PC-9 (cell line): ENCODE measurements at regions not wholly inside any gene's neighbourhood (a gene's known extent, or its start where the extent isn't known, plus 50 kb on each side); places are given as distances from the start of the nearest gene placed in this dataset.

Experiments
- BruUV-seq: library from RNA; stranded (reverse); fragments of 400-500 nt; replicated peaks from 2 replicates; lab custom pipeline; 2021; lab: Mats Ljungman, UMichigan
- CTCF ChIA-PET: fragments of 300-600 bp; sonication (Branson Sonifier 250); formaldehyde crosslinking; loops from one replicate; lab custom pipeline; 2022; ENCODE audit warnings: antibody characterized with exemption; lab: Charles Lee
- POLR2A ChIA-PET: fragments of 300-600 bp; sonication (Branson Sonifier 250); formaldehyde crosslinking; loops from one replicate; lab custom pipeline; 2022; ENCODE audit warnings: antibody characterized with exemption; ENCODE audit not compliant: unreplicated experiment; lab: Charles Lee
- DNase-seq, 2 experiments: peaks; one replicate each; pipeline versions ENCODE4 v3.0.0 to v3.0.0-alpha.2; 2015 to 2022; ENCODE audit warnings: mixed read lengths in 1 of 2
- H2AFZ ChIP-seq: fragments of 200-600 bp; sonication (generic); 2 replicates; pipeline ENCODE4 v1.8.1; 2017; ENCODE audit warnings: antibody characterized with exemption
- H3F3A ChIP-seq: fragments of 200-600 bp; sonication (generic); 2 replicates; pipeline ENCODE4 v1.8.1; 2017; ENCODE audit warnings: antibody characterized with exemption, mild to moderate bottlenecking, low read depth; ENCODE audit not compliant: insufficient read depth
- H3K27ac ChIP-seq: fragments of 200-600 bp; sonication (generic); 2 replicates; pipeline ENCODE4 v1.6.1; 2016; ENCODE audit warnings: mixed run types
- H3K27me3 ChIP-seq: fragments of 200-600 bp; sonication (generic); 2 replicates; pipeline ENCODE4 v1.6.1; 2016; ENCODE audit warnings: low read depth, mixed run types; ENCODE audit not compliant: insufficient read depth
- H3K36me3 ChIP-seq: fragments of 200-600 bp; sonication (generic); 2 replicates; pipeline ENCODE4 v1.6.1; 2016; ENCODE audit warnings: low read depth, mixed run types
- H3K4me1 ChIP-seq: fragments of 200-600 bp; sonication (generic); replicated peaks from 2 replicates; pipeline ENCODE4 v1.6.1; 2016; ENCODE audit warnings: mixed run types; ENCODE audit not compliant: insufficient read depth
- H3K4me2 ChIP-seq: fragments of 200-600 bp; sonication (generic); 2 replicates; pipeline ENCODE4 v1.6.1; 2017; ENCODE audit warnings: mixed run types
- H3K4me3 ChIP-seq: fragments of 200-600 bp; sonication (generic); 2 replicates; pipeline ENCODE4 v1.6.1; 2016; ENCODE audit warnings: mixed run types
- H3K79me2 ChIP-seq: fragments of 200-600 bp; sonication (generic); 2 replicates; pipeline ENCODE4 v1.6.1; 2017; ENCODE audit warnings: low read depth, mixed run types
- H3K9me2 ChIP-seq: fragments of 200-600 bp; sonication (generic); 2 replicates; pipeline ENCODE4 v1.8.1; 2017; ENCODE audit warnings: mild to moderate bottlenecking; ENCODE audit not compliant: insufficient read depth
- H3K9me3 ChIP-seq: fragments of 200-600 bp; sonication (generic); 2 replicates; pipeline ENCODE4 v1.8.1; 2016; ENCODE audit warnings: low read depth; ENCODE audit not compliant: insufficient read depth
- H4K20me1 ChIP-seq: fragments of 200-600 bp; sonication (generic); 2 replicates; pipeline ENCODE4 v1.8.1; 2017; ENCODE audit not compliant: insufficient read depth
- CTCF ChIP-seq: fragments of 200-600 bp; sonication (generic); conservative IDR thresholded peaks from 2 replicates; pipeline ENCODE4 v1.6.1; 2017; ENCODE audit warnings: mixed run types, antibody characterized with exemption, mild to moderate bottlenecking, moderate library complexity
- EZH2 ChIP-seq: fragments of 200-600 bp; sonication (generic); IDR thresholded peaks from 2 replicates; pipeline ENCODE4 v1.8.0; 2017; ENCODE audit warnings: antibody characterized with exemption, low read depth
- intact Hi-C: fragments of 100-400 bp; cut with micrococcal nuclease; formaldehyde crosslinking; loops from one replicate; pipeline ENCODE4 v1.10.0; 2022; ENCODE audit not compliant: unreplicated experiment

GRCh38 chr12:98420461-98420860 is 94.9 kb upstream of the TMPO start:
- CTCF ChIA-PET = no interaction called here
- no peak overlapping the region for H3K27ac ChIP-seq

GRCh38 chr12:98421316-98421715 is 94.1 kb upstream of the TMPO start:
- Histone ChIP-seq H3K9me3 (no peaks in the 10 kb centered on the region), H3F3A (peaks cover 18% of the 10 kb centered on the region; the same call in 1 of the 2 replicates), H3K9me2 (no peaks in the 10 kb centered on the region), H3K4me3 (no peak overlapping the region), H3K4me1 (peaks cover 26% of the 10 kb centered on the region), H3K79me2 (no peaks in the 10 kb centered on the region), H3K27me3 (no peaks in the 10 kb centered on the region), H3K36me3 (no peaks in the 10 kb centered on the region), H3K4me2 (no peak overlapping the region), H2AFZ (no peak overlapping the region), H4K20me1 (no peaks in the 10 kb centered on the region), H3K27ac (no peak overlapping the region)
- no peak for DNase-seq
- CTCF ChIA-PET = no interaction called here
- no peak for TF ChIP-seq CTCF
- TF ChIP-seq EZH2 = no peak
- no TSS peak for BruUV-seq
- POLR2A ChIA-PET = no interaction called here
- intact Hi-C loops = no loop called here

More at GRCh38 chr12:98420461-98420860, 94.9 kb upstream of the TMPO start:
- H3K9me2 ChIP-seq = no peaks in the 10 kb centered on the region
- no peak for TF ChIP-seq EZH2
- no peak for DNase-seq
- no peaks in the 10 kb centered on the region for H3K36me3 ChIP-seq
- no peak overlapping the region for H3K4me2 ChIP-seq
- H2AFZ ChIP-seq = no peak overlapping the region
- H4K20me1 ChIP-seq = no peaks in the 10 kb centered on the region
- H3K4me3 ChIP-seq = no peak overlapping the region
- intact Hi-C loops = no loop called here
- BruUV-seq = no TSS peak
- POLR2A ChIA-PET = no interaction called here
- no peaks in the 10 kb centered on the region for H3K9me3 ChIP-seq
- no peaks in the 10 kb centered on the region for H3K27me3 ChIP-seq
- H3K4me1 ChIP-seq = peaks cover 26% of the 10 kb centered on the region
- no peaks in the 10 kb centered on the region for H3K79me2 ChIP-seq
- H3F3A ChIP-seq = peaks cover 18% of the 10 kb centered on the region; the same call in 1 of the 2 replicates

- CTCF ChIA-PET = interaction anchor here (0.7 kb wide), 1 partner anchor 621 kb away, joined by 3 read pairs; no protein-coding TSS in a partner anchor
- intact Hi-C loops = no loop called here
- H3K4me3 ChIP-seq = no peak overlapping the region
These were observed 93.0 kb upstream of the TMPO start for GRCh38 chr12:98422359-98422758.

More at GRCh38 chr12:98422359-98422758, 93.0 kb upstream of the TMPO start:
- Histone ChIP-seq H3K9me3 (no peaks in the 10 kb centered on the region), H3K79me2 (no peaks in the 10 kb centered on the region), H3K27me3 (no peaks in the 10 kb centered on the region), H4K20me1 (no peaks in the 10 kb centered on the region), H3K27ac (no peak overlapping the region), H3K9me2 (no peaks in the 10 kb centered on the region), H3K4me1 (peaks cover 26% of the 10 kb centered on the region), H3K36me3 (no peaks in the 10 kb centered on the region), H2AFZ (no peak overlapping the region), H3F3A (peaks cover 18% of the 10 kb centered on the region; the same call in 1 of the 2 replicates), H3K4me2 (no peak overlapping the region)
- TF ChIP-seq EZH2 (no peak), CTCF (no peak)
- POLR2A ChIA-PET = no interaction called here
- DNase-seq = no peak
- no TSS peak for BruUV-seq
